IMR-90 (cell line): ENCODE measurements at regions not wholly inside any gene's neighbourhood (a gene's known extent, or its start where the extent isn't known, plus 50 kb on each side); places are given as distances from the start of the nearest gene placed in this dataset.

Experiments used
- ATAC-seq: fragments of 200-7000 bp; cut with Tn5 transposase; 2 replicates; pipeline ENCODE4 v1.9.1; 2020; ENCODE audit warnings: low read depth, mild to moderate bottlenecking, moderate library complexity
- BruUV-seq: library from RNA; stranded (reverse); fragments of 400-500 nt; replicated peaks from 2 replicates; lab custom pipeline; 2021; lab: Mats Ljungman, UMichigan
- CTCF ChIA-PET: fragments of 300-600 bp; formaldehyde crosslinking; extraction: SDS; loops from one replicate; lab custom pipeline; 2021; ENCODE audit warnings: antibody characterized with exemption; lab: Yijun Ruan, JAX
- POLR2A ChIA-PET: fragments of 300-600 bp; sonication (Branson Sonifier 250); formaldehyde crosslinking; loops from one replicate; lab custom pipeline; 2022; ENCODE audit warnings: antibody characterized with exemption; ENCODE audit not compliant: unreplicated experiment; lab: Charles Lee
- DNase-seq: peaks from one replicate; pipeline ENCODE4 v3.0.0; 2013
- H2AFZ ChIP-seq: replicated peaks from 2 replicates; pipeline ENCODE3; 2013; ENCODE audit warnings: low read length, mild to moderate bottlenecking; ENCODE audit not compliant: poor library complexity
- H2AK5ac ChIP-seq: 2 replicates; pipeline ENCODE4 v1.6.1; 2013; ENCODE audit warnings: low read depth, low read length, inconsistent platforms
- H2AK9ac ChIP-seq: replicated peaks from 2 replicates; pipeline ENCODE3; 2013; ENCODE audit warnings: mild to moderate bottlenecking, low read depth, low read length, moderate library complexity; ENCODE audit not compliant: poor library complexity
- H2BK120ac ChIP-seq: 2 replicates; pipeline ENCODE4 v1.6.1; 2013; ENCODE audit warnings: low read depth, low read length, inconsistent platforms
- H2BK15ac ChIP-seq: 3 replicates; pipeline ENCODE4 v1.6.1; 2013; ENCODE audit warnings: low read depth, low read length, inconsistent platforms
- H2BK20ac ChIP-seq: 2 replicates; pipeline ENCODE4 v1.6.1; 2013; ENCODE audit warnings: low read depth, mild to moderate bottlenecking, inconsistent platforms, low read length, moderate library complexity
- H2BK5ac ChIP-seq: 2 replicates; pipeline ENCODE4 v1.6.1; 2013; ENCODE audit warnings: mild to moderate bottlenecking, low read depth, low read length, inconsistent platforms; ENCODE audit not compliant: poor library complexity, severe bottlenecking
- H3K14ac ChIP-seq: replicated peaks from 2 replicates; pipeline ENCODE4 v1.6.1; 2013; ENCODE audit warnings: low read depth, low read length, inconsistent platforms
- H3K18ac ChIP-seq: 2 replicates; pipeline ENCODE4 v1.6.1; 2013; ENCODE audit warnings: low read depth, low read length, control low read depth
- H3K23ac ChIP-seq: 2 replicates; pipeline ENCODE4 v1.6.1; 2013; ENCODE audit warnings: low read depth, low read length, inconsistent platforms
- H3K27ac ChIP-seq: 2 replicates; pipeline ENCODE4 v1.5.1; 2013; ENCODE audit warnings: mild to moderate bottlenecking, control low read depth, low read length; ENCODE audit not compliant: insufficient read depth
- H3K27me3 ChIP-seq: 2 replicates; pipeline ENCODE4 v1.6.1; 2013; ENCODE audit warnings: low read length; ENCODE audit not compliant: control insufficient read depth, insufficient read depth
- H3K36me3 ChIP-seq: 2 replicates; pipeline ENCODE4 v1.6.1; 2013; ENCODE audit warnings: low read length, mixed read lengths; ENCODE audit not compliant: control insufficient read depth, insufficient read depth
- H3K4ac ChIP-seq: 2 replicates; pipeline ENCODE4 v1.6.1; 2013; ENCODE audit warnings: low read depth, low read length, inconsistent platforms
- H3K4me1 ChIP-seq: 2 replicates; pipeline ENCODE4 v1.6.1; 2013; ENCODE audit warnings: low read length, mixed read lengths; ENCODE audit not compliant: control insufficient read depth, insufficient read depth
- H3K4me2 ChIP-seq: 2 replicates; pipeline ENCODE4 v1.6.1; 2013; ENCODE audit warnings: low read depth, mild to moderate bottlenecking, control low read depth, low read length, moderate library complexity
- H3K4me3 ChIP-seq: 2 replicates; pipeline ENCODE4 v1.5.1; 2013; ENCODE audit warnings: low read depth, mild to moderate bottlenecking, control low read depth, low read length, moderate library complexity; ENCODE audit not compliant: insufficient read depth
- H3K56ac ChIP-seq: 2 replicates; pipeline ENCODE4 v1.6.1; 2013; ENCODE audit warnings: low read length, inconsistent platforms; ENCODE audit not compliant: insufficient read depth; ENCODE audit errors: extremely low read depth
- H3K79me1 ChIP-seq, 2 experiments: 2 replicates each; pipeline ENCODE4 v1.6.1; 2013; ENCODE audit warnings: low read length in 2 of 2, inconsistent platforms in 1 of 2, low read depth in 1 of 2
- H3K9ac ChIP-seq: 2 replicates; pipeline ENCODE4 v1.6.1; 2013; ENCODE audit warnings: low read depth, low read length, control low read depth
- H3K9me1 ChIP-seq: 2 replicates; pipeline ENCODE4 v1.6.1; 2013; ENCODE audit warnings: low read length, inconsistent platforms; ENCODE audit not compliant: insufficient read depth
- H3K9me3 ChIP-seq: 2 replicates; pipeline ENCODE4 v1.6.1; 2013; ENCODE audit warnings: low read length; ENCODE audit not compliant: control insufficient read depth, insufficient read depth
- H4K20me1 ChIP-seq: 2 replicates; pipeline ENCODE4 v1.6.1; 2013; ENCODE audit warnings: low read length, inconsistent platforms; ENCODE audit not compliant: insufficient read depth
- H4K5ac ChIP-seq: 2 replicates; pipeline ENCODE4 v1.6.1; 2013; ENCODE audit warnings: mild to moderate bottlenecking, low read depth, low read length, control low read depth
- H4K8ac ChIP-seq, 2 experiments: 2 replicates each; pipeline ENCODE4 v1.6.1; 2013; ENCODE audit warnings: low read depth in 2 of 2, low read length in 2 of 2, control low read depth in 1 of 2, inconsistent platforms in 1 of 2
- H4K91ac ChIP-seq: 2 replicates; pipeline ENCODE4 v1.6.1; 2013; ENCODE audit warnings: low read depth, low read length, inconsistent platforms; ENCODE audit not compliant: insufficient read depth
- BHLHE40 ChIP-seq: fragments of 150-350 bp; IDR thresholded peaks from 2 replicates; pipeline ENCODE4 v1.6.1; 2016; ENCODE audit warnings: mild to moderate bottlenecking, low read depth, low read length
- CEBPB ChIP-seq: IDR thresholded peaks from 2 replicates; pipeline ENCODE4 v1.6.1; 2012; ENCODE audit warnings: low read depth, low read length, improper control_type of control experiment
- CHD1 ChIP-seq: IDR thresholded peaks from 2 replicates; pipeline ENCODE4 v1.6.1; 2012; ENCODE audit warnings: low read depth, low read length, improper control_type of control experiment
- FOS ChIP-seq: fragments of 150-350 bp; IDR thresholded peaks from 2 replicates; pipeline ENCODE4 v1.6.1; 2016; ENCODE audit warnings: low read depth, low read length
- MAFK ChIP-seq: IDR thresholded peaks from 2 replicates; pipeline ENCODE4 v1.6.1; 2012; ENCODE audit warnings: low read depth, low read length, improper control_type of control experiment
- MAZ ChIP-seq: IDR thresholded peaks from 2 replicates; pipeline ENCODE4 v1.6.1; 2012; ENCODE audit warnings: low read depth, mild to moderate bottlenecking, low read length, improper control_type of control experiment, moderate library complexity, borderline replicate concordance
- MXI1 ChIP-seq: IDR thresholded peaks from 2 replicates; pipeline ENCODE4 v1.6.1; 2012; ENCODE audit warnings: low read depth, mild to moderate bottlenecking, low read length, moderate library complexity, borderline replicate concordance
- NFE2L2 ChIP-seq: fragments of 150-350 bp; IDR thresholded peaks from 2 replicates; pipeline ENCODE4 v1.6.1; 2016; ENCODE audit warnings: low read depth, mild to moderate bottlenecking, low read length
- POLR2A ChIP-seq: IDR thresholded peaks from 2 replicates; pipeline ENCODE4 v1.6.1; 2012; ENCODE audit warnings: mild to moderate bottlenecking, low read depth, low read length
- RAD21 ChIP-seq: IDR thresholded peaks from 2 replicates; pipeline ENCODE4 v1.6.1; 2012; ENCODE audit warnings: low read length, improper control_type of control experiment
- RCOR1 ChIP-seq: IDR thresholded peaks from 2 replicates; pipeline ENCODE4 v1.6.1; 2012; ENCODE audit warnings: mild to moderate bottlenecking, low read length, improper control_type of control experiment; ENCODE audit not compliant: insufficient replicate concordance
- RFX5 ChIP-seq: IDR thresholded peaks from 2 replicates; pipeline ENCODE4 v1.8.0; 2012; ENCODE audit warnings: low read depth, mild to moderate bottlenecking, low read length, moderate library complexity
- SMC3 ChIP-seq: fragments of 150-350 bp; IDR thresholded peaks from 2 replicates; pipeline ENCODE4 v1.6.1; 2016; ENCODE audit warnings: low read depth, mild to moderate bottlenecking, antibody characterized with exemption, low read length, moderate library complexity
- USF2 ChIP-seq: fragments of 150-350 bp; IDR thresholded peaks from 2 replicates; pipeline ENCODE4 v1.6.1; 2017; ENCODE audit warnings: mild to moderate bottlenecking, antibody characterized with exemption, low read length, low read depth
- WGBS, 2 experiments: methylation state at CpG; one replicate each; pipeline versions ENCODE4 v1.1.5 to v1.1.7; 2013; ENCODE audit warnings: missing lambda C conversion rate in 2 of 2; ENCODE audit not compliant: insufficient read length in 1 of 2; ENCODE audit errors: extremely low coverage in 2 of 2; 5-methylcytosine and 5-hydroxymethylcytosine counted together
- dilution Hi-C: fragments of 300-500 bp; cut with HindIII; formaldehyde crosslinking; loops from one replicate; pipeline ENCODE4 v1.14.3; 2018; ENCODE audit warnings: low sequenced_read_pairs; ENCODE audit not compliant: unreplicated experiment
- in situ Hi-C: fragments of 300-500 bp; cut with MboI; formaldehyde crosslinking; loops from 3 replicates; pipeline ENCODE4 v1.14.3; 2019; ENCODE audit warnings: low sequenced_read_pairs, inconsistent platforms, mixed read lengths
- intact Hi-C: fragments of 100-400 bp; cut with micrococcal nuclease; formaldehyde crosslinking; loops from 2 replicates; pipeline ENCODE4 v1.10.0; 2022
- TF ChIP-seq, protein P1 (sequence below): conservative IDR thresholded peaks from 2 replicates; pipeline ENCODE4 v1.5.1; 2012; ENCODE audit warnings: mild to moderate bottlenecking, low read depth, low read length, improper control_type of control experiment
- TF ChIP-seq, protein P2 (sequence below): fragments of 150-350 bp; IDR thresholded peaks from 2 replicates; pipeline ENCODE4 v1.6.1; 2016; ENCODE audit warnings: low read depth, mild to moderate bottlenecking, low read length, moderate library complexity, borderline replicate concordance

DNA sequence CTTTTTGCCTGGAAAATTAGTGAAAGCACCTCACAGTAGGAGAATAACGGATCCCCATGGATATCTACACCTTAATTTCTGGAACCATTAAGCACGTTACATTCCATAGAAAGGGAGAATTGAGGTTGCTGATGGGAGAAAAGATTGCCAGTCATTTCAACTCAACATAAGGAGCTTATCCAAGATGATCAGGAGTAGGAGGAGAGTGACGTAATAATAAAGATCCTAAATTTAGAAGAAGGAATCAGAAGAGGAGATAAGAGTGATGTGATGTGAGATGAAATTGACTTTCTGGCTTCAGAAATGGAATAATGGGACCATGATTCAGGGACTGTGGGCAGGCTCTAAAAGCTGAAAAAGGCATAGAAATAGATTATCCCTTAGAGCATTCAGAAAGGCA lies 1017.8 kb upstream of the CHAC2 start:
- TF ChIP-seq RAD21 (no peak), CEBPB (no peak), SMC3 (no peak), NFE2L2 (no peak), CHD1 (no peak), MAZ (no peak), MAFK (no peak), RCOR1 (no peak), FOS (no peak), USF2 (no peak), MXI1 (no peak), RFX5 (no peak), POLR2A (no peak), BHLHE40 (no peak)
- TF ChIP-seq, protein P1, sequence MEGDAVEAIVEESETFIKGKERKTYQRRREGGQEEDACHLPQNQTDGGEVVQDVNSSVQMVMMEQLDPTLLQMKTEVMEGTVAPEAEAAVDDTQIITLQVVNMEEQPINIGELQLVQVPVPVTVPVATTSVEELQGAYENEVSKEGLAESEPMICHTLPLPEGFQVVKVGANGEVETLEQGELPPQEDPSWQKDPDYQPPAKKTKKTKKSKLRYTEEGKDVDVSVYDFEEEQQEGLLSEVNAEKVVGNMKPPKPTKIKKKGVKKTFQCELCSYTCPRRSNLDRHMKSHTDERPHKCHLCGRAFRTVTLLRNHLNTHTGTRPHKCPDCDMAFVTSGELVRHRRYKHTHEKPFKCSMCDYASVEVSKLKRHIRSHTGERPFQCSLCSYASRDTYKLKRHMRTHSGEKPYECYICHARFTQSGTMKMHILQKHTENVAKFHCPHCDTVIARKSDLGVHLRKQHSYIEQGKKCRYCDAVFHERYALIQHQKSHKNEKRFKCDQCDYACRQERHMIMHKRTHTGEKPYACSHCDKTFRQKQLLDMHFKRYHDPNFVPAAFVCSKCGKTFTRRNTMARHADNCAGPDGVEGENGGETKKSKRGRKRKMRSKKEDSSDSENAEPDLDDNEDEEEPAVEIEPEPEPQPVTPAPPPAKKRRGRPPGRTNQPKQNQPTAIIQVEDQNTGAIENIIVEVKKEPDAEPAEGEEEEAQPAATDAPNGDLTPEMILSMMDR: no peak
- TF ChIP-seq, protein P2, sequence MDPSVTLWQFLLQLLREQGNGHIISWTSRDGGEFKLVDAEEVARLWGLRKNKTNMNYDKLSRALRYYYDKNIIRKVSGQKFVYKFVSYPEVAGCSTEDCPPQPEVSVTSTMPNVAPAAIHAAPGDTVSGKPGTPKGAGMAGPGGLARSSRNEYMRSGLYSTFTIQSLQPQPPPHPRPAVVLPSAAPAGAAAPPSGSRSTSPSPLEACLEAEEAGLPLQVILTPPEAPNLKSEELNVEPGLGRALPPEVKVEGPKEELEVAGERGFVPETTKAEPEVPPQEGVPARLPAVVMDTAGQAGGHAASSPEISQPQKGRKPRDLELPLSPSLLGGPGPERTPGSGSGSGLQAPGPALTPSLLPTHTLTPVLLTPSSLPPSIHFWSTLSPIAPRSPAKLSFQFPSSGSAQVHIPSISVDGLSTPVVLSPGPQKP: no peak
- Histone ChIP-seq H3K9me1 (no peaks in the 10 kb centered on the region), H2BK15ac (no peak overlapping the region), H3K18ac (no peak overlapping the region), H2AFZ (no peak overlapping the region), H2AK9ac (no peak overlapping the region), H4K20me1 (no peaks in the 10 kb centered on the region), H3K14ac (no peak overlapping the region), H3K9me3 (peaks cover 5% of the 10 kb centered on the region), H3K4me2 (no peak overlapping the region), H3K36me3 (no peaks in the 10 kb centered on the region), H3K4ac (no peak overlapping the region), H4K91ac (no peak overlapping the region), H3K9ac (no peak overlapping the region), H4K5ac (no peak overlapping the region), H3K23ac (no peak overlapping the region), H3K4me3 (no peak overlapping the region), H3K27ac (no peak overlapping the region), H2BK5ac (no peak overlapping the region), H3K56ac (no peak overlapping the region), H3K27me3 (no peaks in the 10 kb centered on the region), H2BK20ac (no peak overlapping the region), H2BK120ac (no peak overlapping the region), H2AK5ac (no peak overlapping the region), H3K4me1 (no peaks in the 10 kb centered on the region), H3K79me1 (no peaks in the 10 kb centered on the region), H4K8ac (no peak overlapping the region)
- ATAC-seq (no peak), DNase-seq (no peak)
- ChIA-PET POLR2A (no interaction called here), CTCF (no interaction called here)
- intact Hi-C loops: no loop called here
- 100% methylated on average over 1 of the region's 3 CpGs; no CpG with 5 or more reads in 1 of the 2 experiments for WGBS, 2 experiments
- dilution Hi-C loops: no loop called here
- no TSS peak for BruUV-seq
- in situ Hi-C loops: no loop called here
